GM13976 (cell line): ENCODE measurements at regions not wholly inside any gene's neighbourhood (a gene's known extent, or its start where the extent isn't known, plus 50 kb on each side); places are given as distances from the start of the nearest gene placed in this dataset.
"Not testable (repeated sequence)": the region's sequence is repeated elsewhere in the genome, so short reads cannot be mapped to it uniquely, and the experiment has no call there.

Experiments used
- DNase-seq: peaks from one replicate; pipeline ENCODE4 v3.0.0; 2012; ENCODE audit warnings: low spot score
- CTCF ChIP-seq: IDR thresholded peaks from 2 replicates; pipeline ENCODE4 v1.5.1; 2012; ENCODE audit warnings: borderline replicate concordance, mild to moderate bottlenecking; ENCODE audit not compliant: insufficient read depth; ENCODE audit errors: extremely low read depth, missing control alignments, control extremely low read depth
- in situ Hi-C: fragments of 300-500 bp; cut with MboI; formaldehyde crosslinking; loops from one replicate; pipeline ENCODE4 v1.12.0; 2022; ENCODE audit warnings: low sequenced_read_pairs, mixed read lengths, inconsistent platforms; ENCODE audit not compliant: unreplicated experiment

GRCh38 chr11:92083123-92083522 is 141.5 kb upstream of the FAT3 start:
- in situ Hi-C loops: no loop called here

GRCh38 chr11:92082652-92083051 is 142.0 kb upstream of the FAT3 start:
- no peak for TF ChIP-seq CTCF
- no peak for DNase-seq
- in situ Hi-C loops: no loop called here

More at GRCh38 chr11:92083123-92083522, 141.5 kb upstream of the FAT3 start:
- DNase-seq: no peak
- TF ChIP-seq CTCF: no peak

GRCh38 chr11:92074498-92074897 is 150.1 kb upstream of the FAT3 start:
- DNase-seq, in situ Hi-C loops: not testable (repeated sequence)

GRCh38 chr11:92071660-92072059 is 153.0 kb upstream of the FAT3 start:
- no peak for TF ChIP-seq CTCF

GRCh38 chr11:92070026-92070889 is 154.4 kb upstream of the FAT3 start:
- DNase-seq: no peak
- TF ChIP-seq CTCF: no peak
- in situ Hi-C loops: no loop called here

More at GRCh38 chr11:92071660-92072059, 153.0 kb upstream of the FAT3 start:
- in situ Hi-C loops: no loop called here
- no peak for DNase-seq

DNA sequence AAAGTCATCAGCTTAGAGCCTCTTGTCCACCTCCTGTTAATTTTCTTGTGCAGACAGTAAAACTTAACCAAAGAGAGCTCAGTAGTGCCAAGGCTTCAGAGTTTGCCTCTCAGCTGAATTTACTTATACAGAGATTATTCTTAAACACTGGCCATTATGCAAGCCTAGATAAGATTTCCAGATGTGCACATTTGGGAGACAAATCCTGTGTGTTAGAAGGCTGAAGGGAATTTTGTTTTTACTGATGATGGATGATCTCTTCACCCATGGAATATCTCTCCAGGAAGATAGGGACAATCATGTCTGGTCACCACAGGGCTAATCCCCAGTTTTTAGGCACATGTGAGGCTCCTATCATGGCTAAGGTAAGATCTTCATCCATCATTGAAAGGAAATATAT is 157.6 kb upstream of the FAT3 start:
- TF ChIP-seq CTCF: no peak
- in situ Hi-C loops: no loop called here
- no peak for DNase-seq

DNA sequence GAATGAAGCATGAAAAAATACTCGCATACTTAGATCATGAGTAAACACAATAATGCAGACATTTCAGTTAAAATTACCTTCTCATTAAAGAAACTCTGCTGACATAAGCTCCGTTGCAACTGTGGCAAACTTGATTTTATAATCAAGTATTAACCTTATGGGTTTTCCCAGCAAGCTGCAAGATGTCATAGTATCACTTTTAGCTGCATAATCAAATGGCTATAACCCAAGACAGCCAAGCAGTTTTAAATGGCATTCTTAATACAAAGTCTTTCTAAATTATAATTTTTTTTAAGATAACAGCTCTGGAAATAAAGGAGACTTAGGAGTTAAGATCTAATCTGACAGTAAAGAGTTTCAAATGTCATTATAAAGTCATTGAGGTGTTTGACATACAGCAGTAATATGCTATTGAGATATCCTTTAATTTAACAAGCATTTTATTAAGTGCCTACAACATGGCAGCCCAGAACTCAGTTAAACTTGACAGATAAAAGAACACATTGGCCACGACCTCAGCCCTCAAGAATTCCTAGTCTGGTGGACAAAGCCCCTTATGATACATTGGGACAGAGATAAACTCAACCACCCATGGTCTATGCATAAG is 163.1 kb upstream of the FAT3 start:
- no peak for TF ChIP-seq CTCF
- in situ Hi-C loops: no loop called here
- DNase-seq: no peak
